HG03469 (cell line): ENCODE measurements at regions not wholly inside any gene's neighbourhood (a gene's known extent, or its start where the extent isn't known, plus 50 kb on each side); places are given as distances from the start of the nearest gene placed in this dataset.
"Not testable (repeated sequence)": the region's sequence is repeated elsewhere in the genome, so short reads cannot be mapped to it uniquely, and the experiment has no call there.

Source experiments
- ATAC-seq: cut with Tn5 transposase; IDR thresholded peaks from one replicate; pipeline ENCODE4 v1.9.1; 2021; ENCODE audit warnings: mild to moderate bottlenecking, moderate library complexity, moderate number of reproducible peaks; ENCODE audit not compliant: unreplicated experiment

DNA sequence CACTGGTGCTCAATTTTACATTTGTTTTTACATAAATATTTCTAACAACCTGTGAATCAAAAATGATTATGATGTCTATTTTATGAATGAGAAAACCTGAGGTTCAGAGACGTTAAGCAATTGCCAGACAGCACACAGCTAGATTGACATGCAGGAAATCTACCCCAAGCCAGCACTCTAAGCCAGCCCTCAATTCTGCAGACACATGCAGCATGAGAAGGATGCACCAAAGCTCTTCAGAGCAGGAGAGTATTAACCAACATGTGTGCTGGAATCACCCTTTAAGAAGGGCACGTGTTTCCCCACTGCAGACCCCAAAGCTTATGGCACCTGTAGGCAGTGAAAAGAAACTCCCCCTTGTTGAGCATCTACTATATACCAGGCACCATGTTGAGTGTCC, 126.1 kb upstream of the ARHGEF3 start:
- no peak for ATAC-seq

DNA sequence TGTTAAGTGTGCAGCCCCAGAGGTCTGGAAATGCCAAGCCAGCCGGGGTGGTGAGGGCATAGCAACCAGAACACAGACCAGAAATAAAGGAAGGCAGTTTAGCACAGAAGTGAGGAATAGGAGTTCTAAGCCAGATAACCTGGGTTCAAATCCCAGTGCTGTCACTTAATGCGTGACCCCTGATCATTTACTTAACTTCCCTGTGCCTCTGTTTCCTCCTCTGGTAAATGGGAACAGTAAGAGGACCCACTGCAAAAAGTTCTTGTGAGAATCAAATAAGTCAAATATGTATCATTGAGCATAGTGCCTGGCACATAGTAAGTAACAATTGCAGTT, 125.2 kb upstream of the ARHGEF3 start:
- ATAC-seq: no peak

DNA sequence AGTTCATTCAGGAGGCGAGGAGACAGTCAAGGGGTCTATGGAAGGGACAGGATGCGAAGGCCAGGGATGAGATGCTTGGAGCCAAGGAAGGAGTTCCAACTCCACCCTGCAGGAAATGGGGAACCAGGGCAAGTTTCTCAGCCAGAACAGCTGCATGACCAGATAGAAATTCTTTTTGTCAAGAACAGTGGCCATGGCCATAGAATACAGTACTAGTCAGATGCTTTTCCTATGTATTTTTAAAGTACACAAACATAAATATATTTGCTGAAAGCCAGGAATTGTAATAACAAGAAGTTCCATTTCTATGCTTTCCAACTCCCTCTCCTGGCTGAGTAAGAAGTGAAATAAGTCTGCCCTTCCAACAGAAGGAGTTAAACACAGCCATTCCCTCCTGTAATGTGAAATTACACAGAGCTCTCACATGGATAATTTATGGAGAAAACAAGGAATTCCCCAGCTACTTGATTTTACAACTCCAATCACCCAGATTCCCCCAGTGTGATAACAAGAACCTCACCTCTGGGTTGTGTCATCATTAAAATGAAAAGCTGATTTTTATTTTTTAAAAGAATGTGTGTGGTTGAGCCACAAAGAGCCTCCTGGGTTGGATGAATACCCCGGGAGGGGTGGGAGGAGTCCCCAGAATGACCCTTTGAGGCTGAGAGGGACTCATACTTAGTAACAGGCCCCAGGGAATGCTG, 124.6 kb upstream of the ARHGEF3 start:
- no peak for ATAC-seq

DNA sequence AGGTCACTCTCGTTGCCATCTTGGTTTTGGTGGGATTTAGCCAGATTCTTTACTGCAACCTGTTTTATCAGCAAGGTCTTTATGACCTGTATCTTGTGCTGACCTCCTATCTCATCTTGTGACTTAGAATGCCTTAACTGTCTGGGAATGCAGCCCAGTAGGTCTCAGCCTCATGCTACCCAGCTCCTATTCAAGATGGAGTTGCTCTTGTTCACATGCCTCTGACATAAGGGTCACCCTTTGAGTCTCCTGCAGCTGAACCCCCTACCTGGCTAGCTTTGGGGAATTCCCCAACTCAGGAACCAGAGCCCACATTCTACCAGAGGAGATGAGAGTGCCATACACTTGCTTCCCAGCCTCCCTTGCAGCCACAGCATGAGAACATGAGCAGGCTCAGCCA, 123.0 kb upstream of the ARHGEF3 start:
- ATAC-seq: not testable (repeated sequence)

DNA sequence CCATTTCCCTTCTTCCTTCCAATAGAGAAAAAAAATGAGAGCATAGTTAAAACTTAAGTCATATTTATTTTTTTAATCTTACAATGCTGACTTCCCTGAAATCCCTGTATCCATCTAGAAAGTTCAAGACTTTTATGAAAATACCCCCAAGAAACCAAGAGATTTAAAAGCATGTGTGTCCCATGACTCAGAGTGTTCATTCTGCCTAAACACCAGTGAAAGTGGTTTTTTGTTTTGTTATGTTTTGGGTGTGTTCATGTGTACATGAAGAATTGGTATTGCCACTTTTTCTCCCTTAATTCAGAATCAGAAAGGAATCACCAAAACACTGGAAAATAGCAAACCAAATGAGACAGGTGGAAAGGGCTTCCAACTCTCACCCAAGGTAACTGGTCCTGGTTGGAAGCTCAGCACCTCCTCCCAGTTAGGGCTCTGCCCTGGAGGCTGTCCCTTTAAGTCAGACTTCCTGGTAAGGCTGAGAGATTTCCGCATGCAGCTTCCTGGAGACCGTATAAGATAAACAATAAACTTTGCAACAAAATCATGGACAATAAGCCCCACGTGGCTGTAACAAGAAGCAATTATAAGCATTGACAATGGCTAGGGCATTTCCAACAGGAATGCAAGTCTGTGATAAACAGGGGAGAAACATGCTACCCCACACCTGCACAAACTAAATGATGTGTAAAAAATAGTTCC, 121.9 kb upstream of the ARHGEF3 start:
- no peak for ATAC-seq

DNA sequence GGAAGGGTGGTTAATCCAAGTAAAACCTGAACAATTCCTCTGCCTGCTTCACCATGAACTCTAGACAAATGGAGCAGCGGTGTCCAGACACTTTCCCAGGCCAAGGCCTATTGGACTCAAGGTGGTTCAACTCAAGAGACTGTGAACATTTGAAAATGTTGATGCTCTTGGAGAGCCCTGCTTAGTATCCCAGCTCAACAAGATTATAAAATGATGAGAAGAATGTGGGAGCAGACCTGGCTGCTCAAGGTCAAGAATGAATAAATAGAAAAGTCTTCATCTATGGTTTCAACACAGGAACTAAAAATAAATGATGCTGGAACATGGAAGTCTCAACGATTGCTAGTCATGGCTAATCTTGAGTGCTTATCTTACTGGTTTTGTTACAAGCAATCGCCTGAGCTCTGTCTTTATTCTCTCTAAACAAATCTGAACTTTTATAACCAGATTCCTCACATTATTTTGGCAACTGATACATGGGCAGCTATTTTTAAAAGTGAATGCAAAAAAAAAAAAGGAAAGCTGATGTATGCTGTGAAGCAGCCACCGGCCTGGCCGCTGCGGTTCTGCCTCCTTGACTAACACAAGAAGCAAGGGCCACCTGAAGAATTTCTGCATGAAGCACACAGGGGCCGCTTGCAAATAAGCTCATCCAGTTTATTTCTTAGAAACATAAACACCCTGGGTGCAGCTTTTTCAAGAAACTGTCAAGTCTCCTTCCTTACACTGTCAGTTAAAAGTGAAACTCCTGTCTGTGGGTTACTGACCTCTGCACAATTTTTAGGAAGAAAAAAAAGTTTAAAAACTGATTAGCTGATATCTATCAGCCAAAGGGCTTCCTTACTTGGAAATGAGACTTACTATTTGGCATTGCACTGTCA, 120.1 kb upstream of the ARHGEF3 start:
- ATAC-seq: no peak

DNA sequence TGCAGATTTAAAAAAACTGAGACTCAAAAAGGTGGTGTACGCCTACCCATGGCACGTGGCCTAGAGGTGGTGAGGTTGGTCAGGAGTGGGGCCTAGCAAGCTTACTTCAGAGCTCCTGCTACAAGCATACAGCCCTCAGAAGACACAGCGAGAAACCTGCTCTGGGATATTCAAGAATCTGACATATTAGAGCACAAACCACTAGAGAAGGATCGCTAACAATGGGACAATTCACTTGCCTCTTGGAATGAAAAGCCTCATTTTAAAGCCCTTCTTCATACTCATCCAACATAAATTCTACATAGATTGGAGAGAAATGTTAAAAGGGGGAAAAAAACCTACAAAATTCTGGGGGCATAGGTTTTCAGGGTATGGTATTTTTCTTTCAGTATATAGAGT, 118.0 kb upstream of the ARHGEF3 start:
- no peak for ATAC-seq

DNA sequence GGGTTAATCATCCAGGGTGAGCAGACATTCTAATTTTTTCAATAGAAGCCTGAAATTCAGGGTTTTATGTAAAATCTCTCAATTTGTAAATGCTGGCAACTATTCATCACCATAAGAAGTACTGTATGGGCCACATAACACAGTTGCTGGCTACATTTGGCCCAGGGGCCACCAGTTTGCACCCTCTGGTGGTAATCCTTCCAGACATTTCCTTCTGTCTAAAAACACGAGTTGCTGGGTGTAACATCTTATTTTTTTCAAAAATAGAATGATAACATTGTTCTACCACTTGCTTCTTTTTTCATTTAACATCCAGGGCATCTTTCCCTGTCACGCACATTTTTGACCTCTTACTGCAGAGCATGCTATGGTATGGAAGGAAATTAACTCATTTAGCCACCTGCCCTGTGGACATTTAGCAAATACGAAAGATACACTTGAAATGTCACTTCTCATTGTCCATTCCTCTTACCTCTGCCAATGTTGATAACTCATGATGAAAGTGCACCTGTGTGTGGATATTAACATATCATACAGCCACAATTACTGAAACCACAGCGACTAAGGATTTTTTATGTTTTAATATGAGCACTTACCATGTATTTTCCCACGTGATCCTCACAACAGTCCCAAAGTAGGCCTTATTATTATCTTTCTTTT, 117.5 kb upstream of the ARHGEF3 start:
- no peak for ATAC-seq

DNA sequence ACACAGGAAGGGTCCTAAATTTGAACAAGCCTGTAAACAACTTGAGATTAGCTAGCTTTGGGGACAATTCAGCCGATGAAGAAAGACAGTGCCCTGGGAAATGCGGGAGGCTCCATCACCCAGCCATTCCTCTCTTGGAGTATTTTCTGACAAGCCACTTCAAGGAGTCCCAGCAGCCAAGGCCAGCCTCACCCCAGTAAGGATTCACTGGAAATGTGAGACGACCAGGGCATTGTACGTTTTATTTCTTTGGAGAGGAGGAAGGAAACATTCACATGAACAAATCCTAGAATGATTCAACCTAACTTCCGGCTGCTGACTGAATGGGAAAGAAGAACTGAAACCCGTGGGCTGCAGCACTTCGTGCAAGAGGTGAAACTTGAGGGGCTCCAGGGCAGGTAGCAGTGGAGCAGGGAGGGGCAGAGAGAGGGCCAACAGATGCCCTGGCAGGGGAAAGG, 116.4 kb upstream of the ARHGEF3 start:
- peak; percentile 26 for ATAC-seq

DNA sequence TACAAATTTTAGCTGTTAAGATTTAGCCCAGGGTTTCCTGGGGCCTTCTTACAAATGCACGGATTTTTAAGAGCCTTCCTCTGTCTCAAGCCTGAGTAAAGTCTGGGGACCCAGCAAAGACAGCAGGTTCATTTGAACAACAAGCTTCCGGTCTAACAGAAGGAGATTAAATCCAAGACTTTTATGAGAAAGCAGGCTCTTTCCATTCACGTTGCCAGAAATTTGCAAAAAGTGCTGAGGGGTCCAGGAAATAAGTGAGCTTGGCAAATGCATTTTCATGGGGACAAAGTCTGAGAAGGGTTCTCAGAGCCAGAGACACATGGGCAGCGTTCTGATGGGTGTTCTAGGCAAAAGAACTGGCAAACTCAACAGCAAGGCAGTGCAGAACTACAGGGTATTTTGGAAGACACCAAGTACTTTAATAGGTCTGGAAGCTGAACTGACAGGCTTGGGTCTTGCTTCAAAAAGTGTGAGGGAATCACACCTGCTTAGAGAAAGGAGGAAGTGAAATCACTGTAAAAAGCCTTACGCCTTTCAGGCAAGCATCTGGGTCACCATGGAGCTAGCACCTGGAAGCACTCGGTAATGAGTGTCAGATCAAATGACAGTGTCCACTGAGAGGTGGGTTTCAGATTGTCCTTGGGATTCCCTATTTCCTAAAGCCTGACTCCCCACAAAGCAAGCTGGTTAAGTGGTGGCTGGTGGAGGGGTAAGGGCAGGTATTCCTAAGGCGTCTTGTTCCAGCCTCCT, 115.8 kb upstream of the ARHGEF3 start:
- peak; percentile 51 for ATAC-seq

DNA sequence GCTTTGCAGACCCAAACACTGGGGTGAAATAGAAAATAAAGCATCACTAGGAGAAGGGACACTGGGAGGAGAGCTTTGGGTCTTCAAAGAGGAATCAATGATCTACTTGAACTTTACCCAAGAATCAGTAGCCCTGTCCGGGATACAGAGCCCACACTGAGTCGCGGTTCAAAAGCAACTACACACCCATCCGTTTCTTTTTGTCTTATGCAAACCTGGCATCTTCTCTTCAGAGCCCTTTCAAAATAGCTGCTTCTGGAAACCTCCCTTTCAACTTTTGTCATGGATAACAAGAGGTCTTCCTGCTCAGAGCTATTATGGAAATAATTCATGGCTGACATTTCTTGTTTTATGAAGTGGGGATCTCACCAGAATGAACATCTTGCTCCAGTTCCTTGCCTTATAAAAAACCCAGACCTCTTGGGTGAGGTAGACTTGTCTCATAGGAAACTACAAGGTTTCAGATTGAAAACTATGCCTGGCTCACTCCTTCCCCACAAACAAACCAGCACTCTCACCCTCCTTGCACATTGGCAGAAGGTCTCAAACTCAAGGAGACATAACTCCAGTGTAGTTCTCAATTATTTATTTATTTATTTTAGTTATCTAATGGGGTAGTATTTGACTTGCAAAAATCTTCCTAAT, 115.1 kb upstream of the ARHGEF3 start:
- no peak for ATAC-seq

DNA sequence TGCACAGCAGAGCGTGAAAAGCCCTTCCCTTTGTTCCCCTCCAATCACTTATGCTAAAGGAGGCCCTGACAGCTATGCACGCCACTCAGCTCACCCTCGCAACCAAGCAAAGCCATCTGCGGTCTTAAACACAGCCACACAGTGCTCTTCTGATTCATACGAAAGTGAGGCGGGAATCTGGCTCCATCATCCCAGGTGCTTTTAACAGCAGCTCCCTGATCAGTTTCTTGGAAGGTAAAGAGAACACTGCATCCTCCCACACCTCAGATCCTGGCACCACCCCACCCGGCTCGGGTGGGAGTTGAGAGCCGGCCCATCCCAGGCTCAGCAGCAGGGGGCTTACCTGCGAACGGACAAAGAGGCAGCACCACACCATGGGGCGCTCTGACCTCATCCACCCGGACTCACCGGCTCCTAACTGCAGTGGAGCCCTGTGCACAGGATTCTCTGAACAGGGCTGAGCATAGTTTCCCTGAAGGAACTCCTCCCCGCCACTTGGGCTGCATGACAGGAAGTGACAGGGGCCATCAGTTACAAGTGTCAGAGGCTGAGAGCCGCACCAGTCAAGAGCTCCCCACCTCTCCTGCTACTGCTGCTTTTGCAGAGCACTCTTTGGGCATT, 114.3 kb upstream of the ARHGEF3 start:
- peak; percentile 36 for ATAC-seq

DNA sequence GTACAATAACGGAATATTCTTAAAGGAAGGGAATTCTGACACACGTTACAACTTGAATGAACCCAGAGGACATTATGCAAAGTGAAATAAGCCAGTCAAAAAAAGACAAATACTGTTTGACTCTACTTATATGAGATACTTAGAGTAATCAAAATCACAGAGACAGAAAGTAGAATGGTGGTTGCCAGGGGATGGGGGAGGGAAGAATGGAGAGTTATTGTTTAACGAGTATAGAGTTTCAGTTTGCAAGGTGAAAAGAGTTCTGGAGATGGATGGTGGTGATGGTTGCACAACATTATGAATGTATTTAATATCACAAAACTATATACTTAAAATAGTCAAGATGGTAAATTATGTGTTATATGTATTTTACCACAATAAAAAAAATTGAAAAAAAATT, 112.9 kb upstream of the ARHGEF3 start:
- ATAC-seq: no peak

DNA sequence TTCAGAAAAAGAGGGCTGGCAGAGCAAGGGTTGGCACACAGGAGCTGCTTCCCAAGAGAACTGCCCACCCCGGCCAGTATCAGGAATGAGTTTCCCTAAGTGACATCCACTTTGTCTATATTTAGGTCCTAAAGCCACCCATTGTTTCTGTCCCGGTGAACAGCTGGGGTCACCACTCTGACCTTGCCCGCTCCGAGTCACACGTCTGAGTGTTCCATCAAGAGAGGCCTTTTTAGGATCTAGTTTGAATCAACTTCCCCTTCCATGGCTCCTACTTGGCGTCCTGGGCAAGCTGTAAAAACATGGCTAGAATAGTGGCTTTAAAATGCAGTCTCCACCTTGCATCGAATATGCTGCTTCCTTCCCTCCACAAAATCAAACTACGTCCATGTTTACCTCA, 109.6 kb upstream of the ARHGEF3 start:
- no peak for ATAC-seq

DNA sequence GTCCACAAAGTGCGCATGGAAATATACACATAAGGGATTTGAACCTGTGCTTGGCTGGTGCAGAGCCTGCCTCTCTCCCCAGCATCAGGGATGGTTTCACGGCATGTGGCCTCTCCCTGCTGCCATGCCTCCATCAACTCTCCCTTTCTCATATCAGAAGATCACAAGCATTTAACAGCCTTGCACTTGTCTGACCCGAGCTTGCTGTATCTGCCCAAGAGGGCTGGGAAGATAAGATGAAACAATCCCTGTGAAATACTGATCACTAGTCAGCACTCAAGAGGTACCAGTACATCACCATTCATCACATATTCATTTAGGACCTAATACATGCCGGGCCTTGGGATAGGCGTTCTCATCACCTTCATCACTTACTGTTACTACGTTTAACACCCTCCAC, 107.6 kb upstream of the ARHGEF3 start:
- no peak for ATAC-seq

DNA sequence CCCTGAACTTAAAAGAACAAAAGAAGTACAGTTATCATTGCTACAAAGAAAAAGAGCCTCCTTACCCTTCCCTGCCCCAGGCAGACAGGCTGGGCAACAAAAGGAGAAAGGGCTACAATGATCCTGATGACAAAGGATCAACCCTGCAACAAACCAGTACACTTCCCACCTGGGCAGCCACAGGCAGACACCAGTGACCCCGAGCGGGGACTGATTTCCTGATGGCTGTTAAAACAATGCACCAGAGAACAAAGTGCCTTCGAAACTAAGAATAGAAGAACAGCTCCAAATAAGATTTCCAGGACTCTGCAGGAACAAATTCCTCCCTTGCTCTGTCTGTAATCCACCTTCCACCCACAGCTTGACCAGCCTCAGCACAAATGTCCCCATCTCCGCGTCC, 106.3 kb upstream of the ARHGEF3 start:
- no peak for ATAC-seq

DNA sequence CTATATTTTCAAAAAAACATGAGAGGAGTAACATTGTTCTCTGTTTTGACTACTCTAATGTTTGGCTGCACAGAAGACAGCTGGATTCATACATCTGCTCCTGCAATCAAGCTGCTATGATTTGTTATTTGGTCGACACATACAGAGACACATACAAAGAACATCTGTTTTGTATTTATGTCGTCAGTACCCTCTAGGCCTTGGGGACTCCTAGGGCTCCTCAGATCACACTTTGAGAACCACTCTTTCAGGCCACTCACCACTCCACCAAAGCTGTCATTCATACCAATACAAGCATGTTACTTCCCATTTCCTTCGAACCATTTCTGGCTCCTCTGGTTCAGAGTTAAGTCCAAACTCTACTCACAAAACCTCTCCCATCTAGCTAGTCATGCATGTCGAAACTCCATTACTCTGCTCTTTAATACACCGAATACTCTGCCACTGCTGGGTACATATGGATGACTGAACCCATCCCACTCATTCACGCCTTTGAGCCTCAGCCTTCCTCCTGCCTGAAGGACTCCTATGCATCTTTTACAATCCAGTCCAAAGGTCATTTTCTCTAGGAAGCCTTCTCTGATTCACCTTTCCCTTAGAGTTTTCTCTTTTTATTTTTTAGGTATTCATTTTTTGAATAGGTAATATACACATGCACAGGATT, 102.9 kb upstream of the ARHGEF3 start:
- ATAC-seq: no peak

DNA sequence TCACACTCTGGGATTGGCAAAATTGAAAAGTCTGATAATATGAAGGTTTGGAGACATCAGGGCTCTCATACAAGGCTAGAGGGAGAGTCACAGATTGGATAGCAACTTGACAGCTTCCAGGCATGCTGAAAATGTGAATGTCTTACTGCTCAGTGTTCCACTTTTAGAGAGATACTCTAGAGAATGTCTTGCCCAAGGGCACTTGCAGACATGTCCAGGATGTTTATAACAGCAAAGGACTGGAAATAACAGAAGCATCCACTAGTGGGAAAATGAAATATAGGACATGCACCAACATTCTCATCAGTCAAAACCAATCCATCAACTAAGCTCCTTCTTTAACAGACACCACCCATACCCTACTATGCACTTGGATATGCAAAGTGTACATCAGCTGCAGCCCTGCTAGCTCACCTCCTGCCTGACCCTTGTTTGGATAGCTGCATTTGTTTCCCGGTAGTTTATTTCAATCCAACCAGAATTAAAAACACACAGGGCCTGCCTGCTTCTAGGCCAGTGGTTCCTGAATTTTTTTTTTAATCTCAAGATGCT, 101.6 kb upstream of the ARHGEF3 start:
- no peak for ATAC-seq
